Glomerular endothelial cell (primary cell): ENCODE measurements at regions not wholly inside any gene's neighbourhood (a gene's known extent, or its start where the extent isn't known, plus 50 kb on each side); places are given as distances from the start of the nearest gene placed in this dataset.
"Not testable (repeated sequence)": the region's sequence is repeated elsewhere in the genome, so short reads cannot be mapped to it uniquely, and the experiment has no call there.

ENCODE experiments used
- DNase-seq: peaks from one replicate; pipeline ENCODE4 v3.0.0-alpha.2; 2011; ENCODE audit warnings: low read depth, low spot score; ENCODE audit errors: extremely low read depth

DNA sequence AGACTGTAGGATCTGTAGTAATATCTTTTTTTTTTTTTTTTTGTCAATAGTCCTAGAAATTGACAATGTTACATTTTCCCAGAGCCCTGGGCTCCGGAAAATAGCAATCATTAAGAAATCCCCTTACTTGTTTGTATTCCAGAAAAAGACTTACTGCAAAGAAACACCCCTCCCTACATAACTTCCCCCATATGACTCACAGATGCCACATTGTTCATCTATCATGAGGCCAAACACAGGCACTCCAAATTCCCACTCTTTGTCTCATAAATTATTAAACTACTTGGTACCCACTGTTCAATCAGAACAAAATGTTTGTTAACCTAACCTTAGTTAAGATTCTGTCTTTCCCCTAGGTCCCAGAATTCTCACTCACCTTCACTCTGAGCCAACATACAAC lies 53.5 kb downstream of the TEX51 start:
- no peak for DNase-seq

DNA sequence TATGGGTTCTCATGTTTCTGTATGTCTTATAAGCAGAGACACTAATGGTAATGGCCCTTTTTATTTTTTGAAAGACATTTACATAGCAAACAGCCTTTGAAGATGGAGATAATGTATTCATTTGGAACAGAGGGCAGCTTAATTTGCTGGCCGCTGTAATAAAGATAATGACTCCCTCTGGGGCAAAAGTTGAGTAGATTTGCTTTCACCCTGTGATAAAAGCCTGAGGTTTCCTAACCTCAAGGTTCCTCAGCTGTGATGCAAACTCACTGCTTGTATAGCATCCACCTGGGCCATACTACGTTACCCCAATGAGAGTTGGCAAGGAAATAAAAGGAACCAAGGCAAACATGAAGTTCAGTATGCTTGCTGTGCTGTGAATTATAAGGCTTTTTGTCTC lies 54.8 kb downstream of the TEX51 start:
- no peak for DNase-seq

DNA sequence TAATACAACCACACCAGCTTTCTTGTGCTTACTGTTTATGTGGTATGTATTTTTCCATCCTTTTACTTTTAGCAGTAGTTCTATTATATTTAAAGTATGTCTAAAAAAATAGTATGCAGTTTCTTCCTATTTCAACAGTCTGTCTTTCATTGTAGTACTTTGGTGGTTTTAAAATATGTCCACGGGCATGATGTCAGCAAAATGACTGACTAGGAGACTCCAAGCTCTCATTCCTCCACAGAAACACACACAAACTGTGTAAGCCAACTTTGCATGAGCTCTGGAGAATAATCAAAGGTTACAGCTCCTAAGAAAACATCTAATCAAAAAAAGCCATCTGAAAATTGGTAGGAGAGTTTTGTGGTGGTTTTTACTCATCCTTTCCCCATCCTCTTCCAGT lies 56.1 kb downstream of the TEX51 start:
- DNase-seq = no peak

DNA sequence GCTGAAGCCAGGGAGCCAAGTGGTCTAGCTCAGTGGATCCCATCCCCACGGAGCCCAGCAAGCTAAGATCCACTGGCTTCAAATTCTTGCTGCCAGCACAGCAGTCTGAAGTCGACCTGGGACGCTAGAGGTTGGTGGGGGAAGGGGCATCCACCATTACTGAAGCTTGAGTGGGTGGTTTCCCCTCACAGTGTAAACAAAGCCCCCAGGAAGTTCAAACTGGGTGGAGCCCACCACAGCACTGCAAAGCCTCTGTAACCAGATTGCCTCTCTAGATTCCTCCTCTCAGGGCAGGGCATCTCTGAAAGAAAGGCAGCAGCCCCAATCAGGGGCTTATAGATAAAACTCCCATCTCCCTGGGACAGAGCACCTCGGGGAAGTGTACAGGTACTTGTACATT lies 58.1 kb downstream of the TEX51 start:
- not testable (repeated sequence) for DNase-seq

DNA sequence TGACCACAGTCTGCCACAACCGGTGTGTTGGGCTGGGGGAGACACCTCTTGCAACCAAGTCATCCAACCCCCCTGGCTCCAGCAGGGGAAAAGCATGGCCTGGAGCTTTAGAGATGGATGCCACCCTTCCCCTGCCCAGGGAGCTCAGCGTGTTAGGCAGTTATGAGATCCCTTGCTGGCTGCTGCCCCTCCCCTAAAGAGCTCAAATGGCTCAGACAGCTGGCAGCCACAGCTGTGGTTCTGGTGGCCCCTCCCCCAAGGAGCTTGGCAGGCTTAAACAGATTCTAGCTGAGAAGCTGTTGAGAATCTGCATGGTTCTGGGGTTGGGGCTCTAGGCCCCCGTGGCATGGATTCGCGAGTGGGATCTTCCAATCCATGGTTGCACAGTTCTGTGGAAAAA lies 64.7 kb downstream of the TEX51 start:
- no peak for DNase-seq

DNA sequence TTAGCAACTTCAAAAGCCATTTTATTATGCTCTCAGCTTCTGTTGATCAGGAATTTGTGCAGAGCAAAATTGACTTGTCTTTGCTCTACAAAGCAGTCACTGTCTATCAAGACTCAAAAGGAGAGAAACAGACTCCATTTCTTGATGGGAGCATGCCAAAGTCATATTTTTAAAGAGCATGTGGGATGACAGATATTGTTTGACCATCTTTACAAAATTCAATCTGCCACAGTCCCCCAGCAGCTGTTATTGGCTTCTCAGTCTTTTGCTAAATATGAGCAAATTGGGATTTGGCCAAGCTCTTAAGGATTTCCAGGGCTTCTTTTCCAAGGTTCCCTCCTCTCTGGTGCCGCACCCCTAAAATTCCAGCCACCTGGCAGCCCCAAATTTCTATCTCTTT lies 67.9 kb downstream of the TEX51 start:
- DNase-seq = no peak

DNA sequence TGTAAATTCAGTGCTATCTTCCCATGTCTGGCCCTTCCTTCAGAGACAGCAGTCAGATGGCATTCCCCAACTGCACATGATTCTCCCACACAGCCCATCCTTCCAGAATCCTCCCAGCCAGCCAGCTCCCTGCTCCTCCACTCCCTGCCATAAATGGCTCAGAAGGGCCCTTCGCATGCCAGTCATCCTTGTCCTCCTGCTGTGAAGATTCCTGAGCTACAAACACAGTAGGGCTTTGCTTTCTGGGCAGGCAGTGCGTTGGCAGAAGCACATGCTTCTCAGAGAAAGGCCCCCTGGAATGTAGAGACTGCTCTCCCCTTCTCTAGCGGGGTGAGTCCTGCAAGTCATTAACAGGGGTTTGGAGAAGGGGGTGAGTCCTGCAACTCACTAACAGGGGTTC lies 71.9 kb downstream of the TEX51 start:
- DNase-seq = no peak

DNA sequence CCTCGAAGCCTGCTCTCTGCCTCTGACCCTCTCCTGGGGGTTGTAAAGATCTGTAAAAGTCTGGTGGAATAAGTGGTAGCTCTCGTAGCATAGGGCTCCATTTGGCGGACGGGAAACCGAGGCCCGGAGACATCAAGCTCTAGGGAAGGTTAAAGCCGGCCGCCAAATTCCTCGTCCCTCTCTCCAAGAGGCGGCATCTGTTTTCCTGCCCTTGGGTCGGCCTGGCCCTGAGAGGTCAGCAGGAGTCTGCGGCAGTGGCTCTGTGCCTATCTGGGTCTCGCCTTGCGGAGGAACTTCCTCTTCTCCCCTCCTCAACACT lies 72.4 kb downstream of the TEX51 start:
- no peak for DNase-seq

DNA sequence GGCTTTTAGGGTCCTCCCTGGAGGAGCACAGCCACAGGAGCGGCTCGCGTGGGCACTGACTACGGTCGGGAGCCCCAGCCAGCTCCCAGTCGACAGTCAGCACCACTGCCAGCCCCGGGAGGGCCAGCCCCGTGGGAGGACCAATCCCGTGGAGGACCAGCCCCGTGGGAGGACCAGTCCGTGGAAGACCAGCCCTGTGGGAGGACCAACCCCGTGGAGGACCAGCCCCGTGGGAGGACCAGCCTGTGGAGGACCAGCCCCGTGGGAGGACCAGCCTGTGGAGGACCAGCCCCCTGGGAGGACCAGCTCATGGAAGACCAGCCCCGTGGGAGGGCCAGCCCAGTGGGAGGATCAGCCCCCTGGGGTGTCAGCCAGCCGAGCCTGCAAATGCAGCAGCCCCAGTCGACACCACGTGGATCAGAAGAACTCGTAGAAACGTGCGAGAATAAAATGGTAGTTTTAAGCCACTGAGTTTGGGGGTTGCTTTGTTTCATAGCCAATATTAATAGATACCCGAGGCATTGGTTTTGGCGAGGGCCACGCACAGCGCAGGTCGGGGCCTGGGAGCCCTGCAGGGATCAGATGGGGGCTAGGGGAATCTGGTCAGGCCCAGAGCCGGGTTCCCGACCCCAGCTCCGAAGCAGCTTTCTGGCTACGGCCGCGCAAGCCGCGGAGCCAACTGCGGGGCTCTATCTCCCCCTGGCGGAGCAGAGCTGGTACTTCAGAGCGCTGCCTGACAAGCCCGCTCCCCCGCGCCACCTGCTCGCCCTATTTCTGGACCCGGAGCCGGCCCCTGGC lies 73.0 kb downstream of the TEX51 start:
- peak; percentile 18 for DNase-seq

DNA sequence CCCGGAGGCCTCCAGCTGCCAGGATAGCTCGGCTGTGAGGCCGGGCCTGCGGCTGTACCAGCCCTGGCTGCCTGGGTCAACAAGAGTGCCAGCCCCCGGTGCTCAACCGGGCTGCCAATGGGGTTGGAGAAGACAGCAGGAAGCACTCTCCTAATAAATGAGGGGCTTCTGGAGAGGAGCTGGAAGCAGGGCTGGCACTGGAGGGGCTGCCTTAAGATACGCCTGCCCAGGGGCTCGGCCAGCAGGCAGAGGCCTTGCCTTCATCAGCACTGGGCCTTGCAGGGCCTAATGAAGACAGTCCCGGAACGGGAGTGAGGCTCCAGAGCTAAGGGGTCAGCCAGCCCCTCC lies 73.6 kb downstream of the TEX51 start:
- no peak for DNase-seq

DNA sequence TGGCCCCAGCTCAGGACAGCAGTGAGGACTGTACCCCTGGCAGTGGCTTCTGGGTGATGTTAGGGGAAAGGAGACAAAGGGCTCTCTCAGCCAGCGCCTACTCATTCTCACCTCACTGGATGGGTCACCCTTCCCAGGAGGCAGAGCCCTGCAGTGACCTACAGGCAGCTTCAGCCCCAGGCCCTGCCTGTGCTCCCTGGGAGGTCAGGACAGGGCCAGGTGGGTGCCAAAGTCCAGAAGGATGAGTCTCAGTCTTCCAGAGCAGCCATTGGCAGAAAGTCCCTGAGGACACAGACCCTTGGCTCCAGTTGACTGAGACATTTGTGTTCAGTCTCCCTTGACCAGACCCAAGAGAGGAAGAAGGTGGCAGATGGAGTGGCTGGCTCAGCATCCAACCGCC lies 75.1 kb downstream of the TEX51 start:
- no peak for DNase-seq

DNA sequence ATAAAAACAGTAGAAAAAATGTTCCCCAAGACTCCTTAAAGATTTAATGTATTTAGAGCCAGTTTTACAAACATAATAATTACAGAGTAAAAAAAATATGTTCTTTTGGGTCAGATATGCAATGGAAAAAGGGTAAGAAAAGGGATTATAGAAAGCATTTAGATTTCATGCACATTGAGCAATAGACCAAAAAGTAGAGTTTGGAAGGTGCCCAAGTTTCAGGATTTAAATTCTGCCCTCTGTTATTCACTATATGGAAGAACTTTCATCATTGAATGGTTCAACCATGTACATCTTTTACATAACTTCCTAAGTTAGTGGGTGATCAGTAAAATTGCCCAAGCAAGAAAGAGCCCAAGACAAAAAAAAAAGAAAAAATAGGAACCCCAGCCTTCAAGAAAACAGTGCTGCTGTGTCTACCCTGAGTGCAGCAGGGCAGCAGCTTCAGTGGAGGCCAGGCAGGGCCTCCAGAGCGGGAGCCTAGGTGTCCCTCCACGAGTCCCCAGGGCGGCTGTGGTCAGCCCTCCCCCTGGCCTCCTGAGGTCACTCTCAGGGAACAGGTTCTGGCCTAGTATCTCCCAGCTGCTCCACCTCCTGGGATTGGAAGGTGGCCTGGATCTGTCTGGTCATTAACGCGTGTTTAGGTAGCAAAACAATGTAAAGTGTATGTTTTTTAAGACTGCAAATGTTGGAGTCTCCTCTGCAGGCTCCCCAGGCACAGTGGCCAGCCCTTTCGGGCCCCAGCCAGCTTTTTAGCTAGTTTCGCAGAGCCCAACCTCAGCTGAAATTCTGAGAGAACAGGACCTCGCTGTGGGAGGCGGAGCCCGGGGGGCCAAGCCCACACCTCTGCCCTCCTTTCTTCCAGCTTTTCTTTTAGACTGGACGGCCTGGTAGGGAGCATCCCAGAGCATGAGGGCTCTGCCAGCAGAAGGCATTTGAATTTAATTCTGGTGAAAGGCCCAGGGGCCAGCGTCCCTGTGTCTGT lies 77.3 kb downstream of the TEX51 start:
- DNase-seq = no peak

DNA sequence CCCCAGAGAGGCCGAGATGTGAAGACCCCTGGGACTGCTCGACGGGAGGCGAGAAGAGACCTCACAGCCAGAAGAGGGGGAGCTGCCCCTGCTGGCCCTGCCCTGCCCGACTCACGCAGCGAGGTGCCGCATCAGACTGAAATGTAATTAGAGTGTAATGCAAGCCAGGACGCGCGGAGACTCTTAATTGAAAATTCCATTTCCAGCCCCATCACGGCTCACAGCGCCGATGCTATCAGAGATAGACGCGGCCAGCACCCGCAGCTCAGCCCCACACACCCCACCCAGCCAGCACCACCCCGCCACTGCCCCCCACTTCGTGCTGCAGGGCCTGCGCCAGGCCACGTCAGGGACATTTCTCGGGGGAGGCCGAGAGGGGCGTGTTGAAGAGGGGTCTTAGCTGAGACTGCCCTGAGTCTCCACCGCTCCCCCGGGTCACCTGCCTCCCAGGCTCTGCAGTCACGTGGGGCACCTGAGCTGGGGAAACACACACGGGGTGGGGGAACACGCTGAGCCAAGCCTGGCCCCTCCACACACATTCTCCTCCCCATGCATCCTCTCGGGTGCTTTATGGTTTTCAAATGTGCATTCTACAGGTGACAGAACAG lies 78.1 kb downstream of the TEX51 start:
- DNase-seq = no peak

DNA sequence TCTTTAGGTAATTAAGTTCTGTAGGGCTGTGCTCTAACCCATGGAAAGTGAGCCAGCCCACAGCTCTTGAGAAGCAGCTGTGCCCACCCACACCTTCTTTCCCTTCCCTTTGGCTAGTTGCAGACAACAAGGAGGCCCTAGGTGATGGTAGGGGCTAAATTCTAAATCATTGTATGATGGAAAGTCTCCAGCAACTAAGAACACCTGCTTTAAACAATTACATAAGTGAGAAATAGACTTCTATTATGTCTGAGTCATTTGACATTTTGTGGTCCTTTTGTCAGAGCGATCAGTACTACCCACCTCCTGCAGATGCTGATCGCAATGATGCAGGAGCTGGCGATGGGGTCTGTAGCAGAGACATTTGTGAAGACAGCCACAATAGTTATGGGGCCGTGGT lies 79.6 kb downstream of the TEX51 start:
- DNase-seq = no peak

DNA sequence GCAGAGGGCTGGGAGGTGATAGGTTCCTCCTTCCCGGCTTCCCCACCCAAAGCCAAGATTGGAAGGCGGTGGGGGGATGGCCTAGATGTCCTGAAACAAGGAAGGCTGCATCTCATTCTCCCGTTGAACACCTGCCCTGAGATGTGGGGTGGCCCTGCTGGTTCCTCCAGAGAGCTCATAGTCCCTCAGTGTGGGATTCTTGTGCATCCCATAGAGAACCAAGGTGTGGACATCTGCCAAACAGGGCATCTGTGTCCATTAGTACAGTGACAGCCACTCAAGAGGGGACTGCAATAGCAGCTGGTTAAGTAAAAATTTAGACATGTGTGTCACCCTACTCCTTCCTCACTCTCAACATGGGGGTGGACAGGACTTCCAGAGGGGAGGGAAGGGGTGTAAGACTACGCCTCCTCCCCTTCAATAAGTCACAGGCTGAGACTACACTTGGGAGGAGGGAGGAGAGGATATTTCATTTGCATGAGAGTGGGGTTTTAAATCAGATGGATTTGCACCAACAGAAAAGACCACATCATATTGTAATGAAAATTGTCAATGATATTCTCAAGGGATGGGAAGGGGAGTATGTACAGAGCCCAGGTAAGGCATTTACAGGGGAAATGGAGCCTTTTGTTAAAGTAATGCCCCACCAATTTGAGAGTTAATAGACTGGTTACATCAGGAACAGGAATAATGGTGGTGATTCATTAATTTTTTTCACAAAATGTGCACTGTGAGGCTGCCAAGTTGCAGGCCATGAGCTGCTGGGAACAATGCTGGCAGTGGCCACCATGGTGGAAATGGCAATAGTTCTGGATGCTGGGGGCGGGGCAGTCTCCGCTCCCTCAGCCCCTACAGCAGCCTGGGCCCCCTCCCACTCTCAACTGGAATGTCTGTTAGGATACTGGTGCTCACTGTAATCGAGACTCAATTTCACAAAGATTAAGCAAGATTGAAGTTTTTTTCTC lies 80.6 kb downstream of the TEX51 start:
- DNase-seq = no peak

DNA sequence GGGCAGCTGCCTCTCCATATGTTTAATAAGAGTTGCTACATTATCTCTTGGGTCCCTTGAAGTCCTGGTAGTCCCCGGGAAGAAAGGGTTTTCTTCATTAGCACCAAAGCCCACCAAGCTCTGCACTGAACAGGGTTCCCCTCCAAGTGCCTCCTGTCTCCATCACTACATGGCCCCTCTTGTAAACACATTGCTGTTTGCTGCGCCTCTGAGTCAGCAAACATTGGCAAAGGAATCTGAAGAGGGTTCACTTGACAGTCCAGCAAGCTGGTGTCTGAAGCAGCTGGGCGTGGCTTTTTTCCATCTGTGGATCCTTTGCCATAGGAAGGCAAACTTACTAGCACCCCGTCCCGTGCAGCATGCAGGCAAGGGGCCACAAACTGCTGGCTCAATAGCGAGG lies 82.8 kb downstream of the TEX51 start:
- DNase-seq = no peak

DNA sequence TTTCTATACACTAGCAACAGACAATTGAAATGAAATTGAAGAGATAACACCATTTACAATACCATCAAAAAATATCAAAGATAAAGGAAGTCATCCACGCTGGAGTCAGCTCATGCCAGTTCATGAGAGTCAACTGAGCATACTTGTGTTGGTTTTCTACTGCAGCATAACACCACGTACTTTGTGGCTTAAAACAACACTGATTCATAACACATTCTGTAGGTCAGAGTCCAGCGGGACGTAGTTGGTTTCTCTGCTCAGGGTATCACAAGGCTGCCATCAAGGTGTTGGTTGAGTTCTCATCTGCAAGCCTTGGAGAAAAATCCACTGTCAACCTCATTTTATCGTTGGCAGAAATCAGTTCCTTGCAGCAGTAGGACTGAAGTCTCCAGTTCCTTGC lies 84.2 kb downstream of the TEX51 start:
- no peak for DNase-seq

DNA sequence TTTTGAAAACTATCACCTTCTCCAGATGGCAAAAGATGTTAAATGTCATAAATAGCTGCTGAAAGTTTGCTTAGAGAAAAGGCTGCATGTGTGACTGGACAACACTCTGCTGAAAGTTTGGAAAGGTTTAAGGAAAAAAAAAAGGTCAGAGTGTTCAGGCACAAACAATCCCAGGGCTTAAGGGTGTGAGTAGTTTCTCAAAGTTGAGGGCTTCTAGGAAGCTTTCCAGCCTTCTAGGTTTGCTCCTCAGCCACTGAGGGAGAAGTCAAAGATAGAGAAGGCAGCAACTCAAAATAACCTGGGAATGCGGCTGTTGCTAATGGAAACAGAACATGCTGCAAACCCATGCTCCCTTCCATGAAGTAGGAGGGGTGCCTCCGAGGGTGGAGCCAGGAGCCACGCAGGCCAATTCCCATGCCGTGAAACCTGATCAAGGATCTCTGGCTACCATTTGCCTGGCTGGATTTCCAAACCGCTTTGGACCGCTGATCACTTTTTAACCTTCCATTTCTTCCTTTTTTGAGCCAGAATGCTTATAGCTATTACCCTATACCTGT lies 88.0 kb downstream of the TEX51 start:
- DNase-seq = no peak

DNA sequence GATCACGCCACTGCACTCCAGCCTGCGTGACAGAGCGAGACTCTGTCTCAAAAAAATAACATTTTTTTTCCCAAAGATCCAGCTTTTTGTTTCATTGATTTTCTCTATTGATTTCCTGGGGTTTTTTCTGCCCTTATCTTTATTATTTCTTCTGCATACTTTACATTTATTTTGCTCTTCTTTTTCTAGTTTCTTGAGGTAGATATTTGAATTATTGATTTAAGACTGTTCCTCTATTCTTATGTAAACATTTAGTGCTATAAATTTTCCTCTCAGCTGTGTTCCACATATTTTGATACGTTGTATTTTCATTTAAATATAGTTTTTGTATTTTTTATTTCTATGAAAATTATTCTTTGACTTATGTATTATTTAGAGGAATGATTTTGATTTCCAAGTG lies 89.8 kb downstream of the TEX51 start:
- DNase-seq = no peak

DNA sequence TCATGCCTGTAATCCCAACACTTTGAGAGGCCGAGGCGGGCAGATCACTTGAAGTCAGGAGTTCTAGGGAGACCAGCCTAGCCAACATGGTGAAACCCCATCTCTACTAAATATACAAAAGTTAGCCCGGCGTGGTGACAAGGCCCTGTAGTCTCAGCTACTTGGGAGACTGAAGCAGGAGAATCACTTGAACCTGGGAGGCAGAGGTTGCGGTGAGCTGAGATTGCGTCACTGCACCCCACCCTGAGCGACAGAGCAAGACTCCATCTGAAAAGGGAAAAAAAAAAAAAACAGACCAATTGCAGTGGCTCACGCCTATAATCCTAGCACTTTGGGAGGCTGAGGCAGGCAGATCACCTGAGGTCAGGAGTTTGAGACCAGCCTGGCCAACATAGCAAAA lies 90.4 kb downstream of the TEX51 start:
- not testable (repeated sequence) for DNase-seq
